Prostate gland (tissue), 2 donors: ENCODE measurements at regions not wholly inside any gene's neighbourhood (a gene's known extent, or its start where the extent isn't known, plus 50 kb on each side); places are given as distances from the start of the nearest gene placed in this dataset.

Experiments
- CTCF ChIP-seq, 4 experiments: fragments of 200-600 bp in 2 of 4; fragments of 450-650 bp in 2 of 4; sonication (generic) in 2 of 4; IDR thresholded peaks; 1 replicate in 3 of 4; 2 replicates in 1 of 4; pipeline ENCODE4 v1.5.1; 2016 to 2019; ENCODE audit warnings: antibody characterized with exemption in 4 of 4, mild to moderate bottlenecking in 2 of 4, moderate library complexity in 2 of 4
- POLR2A ChIP-seq: fragments of 450-650 bp; IDR thresholded peaks from one replicate; pipeline ENCODE4 v1.6.1; 2016; ENCODE audit warnings: antibody characterized with exemption, mild to moderate bottlenecking
- POLR2AphosphoS5 ChIP-seq: sonication (generic); formaldehyde crosslinking; IDR thresholded peaks from one replicate; pipeline ENCODE4 v1.6.1; 2017; ENCODE audit warnings: antibody characterized with exemption

- TF ChIP-seq CTCF (IDR thresholded peaks at IDR 0.05) (no peak), POLR2A (no peak), POLR2AphosphoS5 (no peak)
These were observed 223.1 kb upstream of the PTPRD start for GRCh38 chr9:10835791-10836463.
